ENCODE measurements at regions not wholly inside any gene's neighbourhood (a gene's known extent, or its start where the extent isn't known, plus 50 kb on each side); places are given as distances from the start of the nearest gene placed in this dataset.

DNA sequence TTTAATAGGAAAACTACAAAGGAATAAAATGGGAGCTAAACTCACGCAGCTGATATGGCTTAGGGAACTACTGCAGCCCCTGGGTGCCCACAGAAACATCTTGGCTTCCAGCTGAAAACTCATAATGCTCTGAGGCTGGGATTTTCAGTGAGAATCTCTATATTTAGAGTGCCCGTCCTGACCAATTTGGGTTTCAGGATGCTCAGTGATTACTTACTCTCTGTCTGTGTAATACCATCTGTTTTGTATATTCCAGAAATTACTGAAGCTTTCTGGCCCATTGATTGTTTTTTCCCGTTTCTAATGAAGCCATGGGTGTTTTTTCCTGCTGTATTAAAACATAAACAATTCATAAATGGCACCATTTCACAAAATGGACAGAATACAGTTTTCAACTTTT is 50.6 kb upstream of the ZNF385D start:
- no peak for TF ChIP-seq Cebpa-rat (IDR thresholded peaks at IDR 0.05)
- no peak overlapping the region for H3K9ac ChIP-seq
- no peaks in the 10 kb centered on the region for H3K4me1 ChIP-seq
- H3K4me3 ChIP-seq = no peak overlapping the region
- H4K20me1 ChIP-seq = no peaks in the 10 kb centered on the region
- H3K36me3 ChIP-seq = no peaks in the 10 kb centered on the region
- H3K27ac ChIP-seq = no peak overlapping the region
- peaks cover 4 to 26% (median 19%) of the 10 kb centered on the region in 11 experiments; a peak in 15 of 22 replicates for H3K9me3 ChIP-seq (replicated peaks in 1 of 11)
- H3K4me2 ChIP-seq = no peak overlapping the region
- no peaks in the 10 kb centered on the region for H3K27me3 ChIP-seq

- no peak overlapping the region for H3K4me2 ChIP-seq
- H3K27me3 ChIP-seq = no peaks in the 10 kb centered on the region
- TF ChIP-seq Cebpa-rat (IDR thresholded peaks at IDR 0.05) = no peak
- no peak overlapping the region for H3K4me3 ChIP-seq
- no peaks in the 10 kb centered on the region for H3K36me3 ChIP-seq
- no peak overlapping the region for H3K27ac ChIP-seq
- no peaks in the 10 kb centered on the region for H3K4me1 ChIP-seq
- no peaks in the 10 kb centered on the region for H4K20me1 ChIP-seq
- H3K9ac ChIP-seq = no peak overlapping the region
- peaks cover 4 to 26% (median 16%) of the 10 kb centered on the region in 11 experiments; a peak in 15 of 22 replicates for H3K9me3 ChIP-seq (replicated peaks in 1 of 11)
These were observed 52.6 kb upstream of the ZNF385D start for GRCh38 chr3:21803604-21804003.

GRCh38 chr3:21804330-21804729 is 53.3 kb upstream of the ZNF385D start:
- Histone ChIP-seq H3K4me2 (no peak overlapping the region), H3K9me3 (replicated peaks in 1 of 11) (peaks cover 4 to 22% (median 13%) of the 10 kb centered on the region in 11 experiments; a peak in 15 of 22 replicates), H3K4me1 (no peaks in the 10 kb centered on the region), H3K36me3 (no peaks in the 10 kb centered on the region), H3K27ac (no peak overlapping the region), H3K9ac (no peak overlapping the region), H4K20me1 (no peaks in the 10 kb centered on the region), H3K27me3 (no peaks in the 10 kb centered on the region), H3K4me3 (no peak overlapping the region)
- no peak for TF ChIP-seq Cebpa-rat (IDR thresholded peaks at IDR 0.05)

- peaks cover 0 to under 1% (median 0%) of the 10 kb centered on the region in 11 experiments; a peak in 1 of 22 replicates for H3K9me3 ChIP-seq (replicated peaks in 1 of 11)
- H3K27ac ChIP-seq = no peak overlapping the region
- no peak overlapping the region for H3K4me2 ChIP-seq
- no peak overlapping the region for H3K4me3 ChIP-seq
- no peaks in the 10 kb centered on the region for H3K4me1 ChIP-seq
- no peaks in the 10 kb centered on the region for H3K27me3 ChIP-seq
- no peaks in the 10 kb centered on the region for H3K36me3 ChIP-seq
- TF ChIP-seq Cebpa-rat (IDR thresholded peaks at IDR 0.05) = no peak
- H4K20me1 ChIP-seq = no peaks in the 10 kb centered on the region
- no peak overlapping the region for H3K9ac ChIP-seq
These were observed 55.7 kb upstream of the ZNF385D start for GRCh38 chr3:21806733-21807132.

DNA sequence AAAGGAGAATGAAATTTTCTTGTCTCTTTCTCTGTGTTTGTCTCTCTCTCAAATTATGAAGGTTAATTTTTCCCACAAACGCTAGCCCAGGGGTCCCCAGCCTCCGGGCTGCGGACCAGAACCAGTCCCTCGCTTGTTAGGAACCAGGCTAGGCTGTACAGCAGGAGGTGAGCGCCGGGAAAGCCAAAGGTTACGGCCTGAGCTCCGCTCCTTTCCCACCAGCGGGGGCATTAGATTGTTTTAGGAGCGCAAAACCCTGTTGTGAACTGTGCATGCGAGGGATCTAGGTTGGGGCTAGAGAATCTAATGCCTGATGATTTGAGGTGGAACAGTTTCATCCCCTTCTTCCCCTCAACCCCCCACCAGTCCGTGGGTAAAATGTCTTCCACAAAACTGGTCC is 74.7 kb upstream of the ZNF385D start:
- Histone ChIP-seq H3K4me3 (no peak overlapping the region), H3K27ac (peak overlapping the region in 3 of 11 experiments; percentile 19 to 43 (median 42); a peak in 1 of 22 replicates), H3K4me2 (peak overlapping the region in 10 of 11 experiments; percentile 39 to 79 (median 58); a peak in 16 of 22 replicates), H3K27me3 (no peaks in the 10 kb centered on the region), H3K9me3 (replicated peaks in 1 of 11) (peaks cover 0 to 7% (median 0%) of the 10 kb centered on the region in 11 experiments; a peak in 2 of 22 replicates), H4K20me1 (no peaks in the 10 kb centered on the region), H3K9ac (no peak overlapping the region), H3K4me1 (peaks cover 10 to 14% (median 12%) of the 10 kb centered on the region in 10 experiments), H3K36me3 (no peaks in the 10 kb centered on the region)
- no peak for TF ChIP-seq Cebpa-rat (IDR thresholded peaks at IDR 0.05)

- no peaks in the 10 kb centered on the region for H3K27me3 ChIP-seq
- H3K9ac ChIP-seq = no peak overlapping the region
- H3K4me2 ChIP-seq = peak overlapping the region; percentile 39 to 79 (median 54)
- no peaks in the 10 kb centered on the region for H3K36me3 ChIP-seq
- peaks cover 0 to 7% (median 0%) of the 10 kb centered on the region in 11 experiments; a peak in 2 of 22 replicates for H3K9me3 ChIP-seq (replicated peaks in 1 of 11)
- H3K27ac ChIP-seq = peak overlapping the region in 5 of 11 experiments; percentile 5 to 43 (median 25); a peak in 6 of 22 replicates
- peaks cover 10 to 14% (median 12%) of the 10 kb centered on the region in 10 experiments for H3K4me1 ChIP-seq
- no peak overlapping the region for H3K4me3 ChIP-seq
- H4K20me1 ChIP-seq = no peaks in the 10 kb centered on the region
- TF ChIP-seq Cebpa-rat (IDR thresholded peaks at IDR 0.05) = no peak
These were observed 75.4 kb upstream of the ZNF385D start for GRCh38 chr3:21826416-21826815.

GRCh38 chr3:21830541-21830940 is 79.5 kb upstream of the ZNF385D start:
- Histone ChIP-seq H4K20me1 (no peaks in the 10 kb centered on the region), H3K9me3 (replicated peaks in 1 of 11) (peaks cover 0 to 6% (median 0%) of the 10 kb centered on the region in 11 experiments; a peak in 2 of 22 replicates), H3K27ac (no peak overlapping the region), H3K36me3 (no peaks in the 10 kb centered on the region), H3K4me2 (no peak overlapping the region), H3K27me3 (no peaks in the 10 kb centered on the region), H3K4me3 (no peak overlapping the region), H3K4me1 (peaks cover 10 to 14% (median 12%) of the 10 kb centered on the region in 10 experiments), H3K9ac (no peak overlapping the region)
- no peak for TF ChIP-seq Cebpa-rat (IDR thresholded peaks at IDR 0.05)

DNA sequence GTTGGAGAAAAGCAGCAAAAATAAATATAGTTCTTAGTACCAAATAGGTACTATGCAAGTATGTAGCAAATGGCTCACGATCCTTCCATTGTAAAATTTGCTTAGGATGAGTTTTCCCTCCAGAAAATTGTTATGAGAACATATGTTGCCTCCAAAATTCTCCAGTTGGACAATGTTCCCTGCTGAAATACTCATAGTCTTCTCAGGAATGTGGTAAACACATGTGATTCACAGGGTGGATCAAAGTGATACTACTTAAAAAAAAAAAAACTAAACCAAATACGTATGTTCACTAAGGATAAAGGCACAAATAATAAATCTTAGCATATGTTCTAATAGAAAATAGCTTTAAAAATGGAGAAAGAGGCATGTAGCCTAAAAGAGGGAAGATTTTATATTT is 84.3 kb upstream of the ZNF385D start:
- no peak overlapping the region for H3K4me2 ChIP-seq
- H3K9ac ChIP-seq = no peak overlapping the region
- no peak for TF ChIP-seq Cebpa-rat (IDR thresholded peaks at IDR 0.05)
- no peak overlapping the region for H3K27ac ChIP-seq
- H3K4me1 ChIP-seq = no peaks in the 10 kb centered on the region
- no peaks in the 10 kb centered on the region for H4K20me1 ChIP-seq
- no peaks in the 10 kb centered on the region for H3K9me3 ChIP-seq (replicated peaks in 1 of 11)
- H3K27me3 ChIP-seq = no peaks in the 10 kb centered on the region
- no peak overlapping the region for H3K4me3 ChIP-seq
- H3K36me3 ChIP-seq = no peaks in the 10 kb centered on the region

DNA sequence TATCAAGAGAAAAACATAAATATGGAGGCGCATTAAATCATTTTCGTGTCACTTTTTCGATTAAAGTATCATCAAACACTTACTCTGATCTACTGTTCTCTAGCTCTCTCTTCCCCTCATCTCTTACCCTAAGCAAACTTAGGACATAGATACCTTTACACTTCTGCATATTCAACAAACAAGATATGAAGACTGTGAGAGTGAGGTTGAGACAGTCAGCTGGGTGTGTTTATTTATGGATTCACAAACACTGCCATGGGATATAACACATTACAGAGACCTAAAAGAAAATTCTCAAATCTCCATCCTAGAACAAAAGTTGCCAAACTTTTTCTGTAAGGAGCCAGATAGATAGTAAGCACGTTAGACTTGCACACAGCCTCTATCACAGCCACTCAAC is 85.2 kb upstream of the ZNF385D start:
- H3K36me3 ChIP-seq = no peaks in the 10 kb centered on the region
- H3K9ac ChIP-seq = no peak overlapping the region
- H3K4me2 ChIP-seq = no peak overlapping the region
- no peaks in the 10 kb centered on the region for H3K4me1 ChIP-seq
- no peaks in the 10 kb centered on the region for H3K27me3 ChIP-seq
- H3K4me3 ChIP-seq = no peak overlapping the region
- TF ChIP-seq Cebpa-rat (IDR thresholded peaks at IDR 0.05) = no peak
- no peaks in the 10 kb centered on the region for H3K9me3 ChIP-seq (replicated peaks in 1 of 11)
- no peaks in the 10 kb centered on the region for H4K20me1 ChIP-seq
- no peak overlapping the region for H3K27ac ChIP-seq

DNA sequence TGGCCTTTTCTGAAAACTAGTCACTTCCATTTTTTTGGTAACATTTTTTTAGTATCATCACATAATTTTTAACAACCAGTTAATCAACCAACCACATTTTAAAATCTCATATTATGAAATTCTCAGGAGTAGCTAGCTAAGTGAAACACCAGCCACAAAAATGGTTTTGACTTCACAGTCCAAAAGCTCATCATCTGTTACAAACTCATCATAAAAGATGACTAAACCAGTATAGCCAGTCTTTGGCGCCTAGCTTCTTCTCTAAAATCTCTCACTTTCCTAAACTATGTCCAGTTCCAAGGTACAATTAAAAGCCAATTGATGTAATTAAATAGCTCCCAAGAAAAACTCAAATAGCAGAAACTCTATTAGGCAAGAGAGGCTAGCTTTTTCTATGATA is 88.2 kb upstream of the ZNF385D start:
- H3K4me3 ChIP-seq = no peak overlapping the region
- H3K27ac ChIP-seq = no peak overlapping the region
- no peaks in the 10 kb centered on the region for H3K9me3 ChIP-seq (replicated peaks in 1 of 11)
- no peaks in the 10 kb centered on the region for H3K27me3 ChIP-seq
- H3K4me2 ChIP-seq = no peak overlapping the region
- no peak for TF ChIP-seq Cebpa-rat (IDR thresholded peaks at IDR 0.05)
- H3K4me1 ChIP-seq = no peaks in the 10 kb centered on the region
- no peak overlapping the region for H3K9ac ChIP-seq
- no peaks in the 10 kb centered on the region for H3K36me3 ChIP-seq
- no peaks in the 10 kb centered on the region for H4K20me1 ChIP-seq
